Effector CD4-positive, alpha-beta T cell (primary cell): ENCODE measurements at regions not wholly inside any gene's neighbourhood (a gene's known extent, or its start where the extent isn't known, plus 50 kb on each side); places are given as distances from the start of the nearest gene placed in this dataset.

Experiments
- DNase-seq: peaks from one replicate; pipeline ENCODE4 v3.0.0-alpha.2; 2020

DNA sequence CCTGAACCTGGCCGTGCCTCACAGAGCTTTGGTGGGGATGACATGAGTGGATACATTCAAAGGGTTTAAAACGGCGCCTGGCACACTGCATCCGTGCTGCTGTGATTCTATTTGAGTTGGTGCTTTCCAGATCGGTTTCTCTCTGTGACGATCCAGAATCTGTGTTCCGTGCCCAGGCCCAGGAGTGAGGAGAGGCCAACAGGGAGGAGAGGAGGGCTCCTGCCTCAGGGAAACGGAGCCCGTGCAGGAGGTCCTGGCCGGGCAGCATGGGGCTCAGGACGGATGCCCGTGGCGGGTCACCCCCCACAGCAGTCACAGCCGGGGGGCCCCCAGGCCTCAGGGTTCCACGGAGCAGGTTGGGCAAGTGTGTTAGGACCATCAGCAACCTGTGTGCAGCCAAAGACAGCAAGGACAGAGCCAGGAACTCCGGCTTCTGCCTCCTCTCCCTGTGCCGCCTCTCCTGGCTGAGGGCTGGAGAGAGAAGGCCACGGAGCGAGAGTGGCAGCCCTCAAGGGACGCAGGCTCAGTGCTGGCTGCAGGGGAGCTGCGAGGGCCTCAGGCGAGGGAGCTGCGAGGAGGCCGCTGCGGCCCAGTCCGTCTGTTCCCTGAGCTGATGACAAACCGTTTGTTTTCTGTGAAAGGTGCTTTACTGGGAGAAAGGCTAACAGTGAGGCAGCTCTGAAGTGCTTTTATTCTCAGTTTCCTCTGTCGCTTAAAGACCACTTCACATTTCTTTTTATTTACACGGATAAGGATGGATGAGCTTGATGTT lies 99.3 kb downstream of the METRNL start:
- no peak for DNase-seq

DNA sequence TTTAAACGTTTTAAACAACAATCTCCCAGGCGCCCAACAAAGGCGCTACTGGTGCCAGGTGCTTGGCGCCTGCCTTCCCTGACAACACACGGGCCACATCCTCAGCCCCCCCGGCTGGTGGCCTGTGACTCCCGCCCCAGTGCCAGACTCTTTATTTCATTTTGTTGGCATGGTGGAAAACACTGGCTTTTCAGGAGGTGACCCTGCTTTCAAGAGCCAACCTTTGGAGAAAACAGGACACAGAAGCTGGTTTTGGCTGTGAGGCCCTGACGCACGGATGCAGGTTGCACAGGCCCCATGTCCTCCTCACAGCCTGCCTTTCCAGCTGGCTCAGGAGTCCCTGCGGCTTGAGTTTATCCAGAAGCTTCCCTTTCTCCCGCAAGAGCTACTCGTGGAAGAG lies 100.0 kb downstream of the METRNL start:
- no peak for DNase-seq

DNA sequence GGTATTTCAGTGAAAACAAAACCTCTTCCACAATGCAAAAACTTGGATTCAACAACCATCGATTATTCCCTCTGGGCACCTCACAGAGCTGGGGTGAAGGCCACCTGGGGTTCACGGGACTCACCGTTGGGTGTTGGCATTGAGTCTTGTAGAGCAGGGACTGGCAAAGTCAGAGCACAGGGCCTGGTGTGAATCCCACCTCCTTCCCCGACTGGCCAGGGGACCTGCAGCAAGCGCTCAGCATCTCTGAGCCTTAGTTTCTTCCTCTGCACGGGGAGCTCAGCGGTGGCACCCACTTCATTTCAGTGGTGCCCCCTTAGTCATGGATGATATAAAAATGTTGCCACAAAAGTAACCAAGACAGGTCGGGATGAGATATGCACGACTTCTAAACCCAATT lies 100.4 kb downstream of the METRNL start:
- no peak for DNase-seq

DNA sequence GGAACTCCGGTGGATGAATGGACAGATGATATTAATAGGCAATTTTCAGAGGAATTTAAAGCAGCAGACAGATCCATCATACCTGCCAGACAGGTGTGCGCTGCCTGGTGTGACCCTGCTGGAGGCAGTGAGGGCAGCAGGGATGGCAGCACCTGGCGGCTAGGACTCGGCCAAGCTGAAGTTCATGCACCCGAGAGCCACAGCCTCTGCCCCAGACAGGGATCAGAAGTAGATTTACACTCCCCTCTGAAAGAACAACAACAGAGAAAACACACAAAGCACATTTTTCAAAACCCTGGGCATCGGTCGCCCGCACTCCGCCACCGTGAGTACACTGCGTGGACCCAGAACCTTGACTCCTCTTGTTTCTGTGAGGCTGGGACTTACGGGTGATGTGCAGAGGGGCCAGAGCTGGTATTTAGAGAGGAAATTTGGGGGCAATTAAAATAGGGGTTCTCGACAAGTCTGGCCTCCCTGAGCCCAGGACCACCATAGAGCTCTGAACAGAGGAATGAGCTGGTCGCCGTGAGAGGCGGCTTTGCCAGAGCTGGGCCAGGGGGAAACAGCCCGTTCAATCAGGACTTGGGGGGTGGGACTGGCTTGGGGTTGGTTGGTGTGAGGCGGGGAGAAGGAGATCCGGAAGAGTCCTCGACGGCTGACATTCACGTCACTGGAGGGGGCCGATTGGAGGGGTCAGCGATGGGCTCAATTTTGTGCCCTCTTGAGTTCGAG lies 101.0 kb downstream of the METRNL start:
- no peak for DNase-seq

DNA sequence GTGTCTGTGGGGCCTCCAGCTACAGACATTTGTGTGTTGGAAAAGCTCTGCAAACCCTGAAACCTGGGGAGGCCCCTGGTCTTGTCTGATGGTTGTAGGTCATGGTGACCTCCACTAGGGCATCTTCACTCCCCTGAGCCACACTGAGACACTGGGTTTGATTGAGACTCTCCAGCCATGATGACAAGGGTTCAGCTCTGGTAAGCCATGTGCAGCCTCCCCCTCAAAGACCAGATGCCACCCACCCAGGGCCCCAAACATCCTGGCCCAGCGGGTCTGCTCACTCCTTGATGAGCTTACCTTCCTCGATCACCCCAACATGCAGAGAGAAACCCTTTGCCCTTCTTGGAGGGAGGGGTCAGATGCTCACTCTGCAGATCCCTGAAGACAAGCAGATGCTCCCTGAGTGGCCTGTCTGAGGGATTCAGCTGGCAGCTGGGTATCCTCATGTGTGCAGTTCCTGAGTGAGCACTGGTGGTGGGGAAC lies 101.6 kb downstream of the METRNL start:
- DNase-seq = no peak

DNA sequence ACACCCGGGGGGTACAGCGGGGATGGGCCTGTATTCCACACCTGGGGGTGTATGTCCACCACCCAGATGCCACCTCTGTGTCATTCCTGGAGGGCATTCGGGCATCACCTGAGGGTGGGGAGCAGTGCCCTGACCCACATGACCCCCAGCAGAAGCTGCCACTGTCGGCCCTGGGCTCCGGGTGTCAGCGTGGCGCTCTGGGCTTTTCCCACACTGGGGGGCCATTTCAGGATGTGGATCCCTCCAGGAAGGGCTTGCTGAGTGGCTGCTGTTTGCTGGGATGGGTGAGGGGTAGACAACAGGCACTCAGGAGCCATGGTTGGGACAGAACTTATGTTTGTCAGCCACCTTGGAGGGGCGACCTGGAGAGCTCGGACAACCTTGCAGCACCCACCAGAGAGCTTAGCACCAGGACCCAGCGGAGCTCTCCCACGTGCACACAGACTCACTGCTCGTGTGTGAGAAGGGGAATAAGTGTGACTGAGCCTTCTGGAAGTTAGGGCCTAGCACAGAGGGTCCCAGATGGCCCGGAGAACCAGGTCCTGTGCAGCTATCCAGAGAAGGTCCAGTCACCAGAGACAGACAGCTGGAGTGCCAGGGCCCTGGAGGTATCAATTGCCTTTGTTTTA lies 102.7 kb downstream of the METRNL start:
- DNase-seq = no peak

DNA sequence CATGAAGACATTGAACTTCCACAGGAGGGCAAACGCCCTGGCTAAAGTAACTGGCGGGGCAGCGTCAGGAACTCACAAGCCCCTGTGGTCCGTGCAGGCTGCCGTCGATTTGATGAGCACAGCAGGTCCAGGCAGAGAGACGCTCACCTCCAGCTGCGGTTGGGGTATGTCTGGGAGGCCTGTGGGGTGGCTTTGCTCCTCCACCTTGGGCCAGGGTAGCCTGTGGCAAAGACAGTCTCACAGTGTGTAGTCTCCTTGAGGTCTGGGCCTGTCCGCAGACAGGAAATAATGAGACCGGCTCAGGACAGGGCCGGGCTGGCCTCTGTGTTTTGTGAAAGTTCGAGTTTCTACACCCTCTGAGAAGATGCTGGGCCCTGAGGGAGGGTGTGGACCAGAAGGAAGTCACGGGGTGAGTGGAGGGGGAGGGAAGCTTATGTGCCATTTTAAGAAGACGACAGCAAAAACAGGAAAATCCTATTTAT lies 103.3 kb downstream of the METRNL start:
- DNase-seq = no peak

DNA sequence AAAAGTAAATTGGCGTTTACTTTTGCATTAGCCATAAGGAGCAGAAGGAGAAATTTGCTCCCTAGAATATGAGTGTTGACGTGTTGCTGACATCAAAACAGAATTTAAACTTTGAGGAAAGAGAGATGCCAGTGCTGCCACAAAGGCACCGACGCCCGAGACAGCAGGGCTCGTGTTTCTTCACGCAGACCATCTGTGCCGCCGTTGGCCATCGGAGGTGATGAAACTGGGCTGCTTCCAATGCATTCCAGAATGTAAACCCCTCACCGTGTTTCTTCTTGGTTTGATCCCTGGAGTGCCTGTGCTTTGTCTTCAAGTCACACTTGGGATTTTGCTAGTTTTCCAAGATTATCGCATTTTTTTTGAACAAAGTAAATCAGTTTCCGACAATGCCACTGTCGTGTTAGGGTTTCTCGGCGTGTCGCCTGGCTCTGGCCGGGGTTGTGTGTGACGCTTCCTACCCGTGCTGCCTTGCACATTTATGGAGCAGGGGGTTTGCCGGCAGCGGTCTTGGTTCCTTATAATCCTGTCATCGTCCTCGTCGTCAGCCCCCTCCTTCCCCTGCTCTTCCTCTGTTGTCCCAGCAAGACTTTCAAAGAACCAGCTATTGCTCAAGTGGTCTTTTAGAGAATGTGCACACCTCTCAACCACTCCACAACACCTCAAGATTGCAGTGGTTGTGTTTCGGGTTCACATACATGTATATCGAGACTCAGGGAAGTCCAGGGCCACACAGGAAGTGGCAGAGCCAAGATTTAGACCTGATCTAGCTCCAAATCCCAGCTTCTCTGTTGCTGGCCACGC lies 103.9 kb downstream of the METRNL start:
- no peak for DNase-seq

DNA sequence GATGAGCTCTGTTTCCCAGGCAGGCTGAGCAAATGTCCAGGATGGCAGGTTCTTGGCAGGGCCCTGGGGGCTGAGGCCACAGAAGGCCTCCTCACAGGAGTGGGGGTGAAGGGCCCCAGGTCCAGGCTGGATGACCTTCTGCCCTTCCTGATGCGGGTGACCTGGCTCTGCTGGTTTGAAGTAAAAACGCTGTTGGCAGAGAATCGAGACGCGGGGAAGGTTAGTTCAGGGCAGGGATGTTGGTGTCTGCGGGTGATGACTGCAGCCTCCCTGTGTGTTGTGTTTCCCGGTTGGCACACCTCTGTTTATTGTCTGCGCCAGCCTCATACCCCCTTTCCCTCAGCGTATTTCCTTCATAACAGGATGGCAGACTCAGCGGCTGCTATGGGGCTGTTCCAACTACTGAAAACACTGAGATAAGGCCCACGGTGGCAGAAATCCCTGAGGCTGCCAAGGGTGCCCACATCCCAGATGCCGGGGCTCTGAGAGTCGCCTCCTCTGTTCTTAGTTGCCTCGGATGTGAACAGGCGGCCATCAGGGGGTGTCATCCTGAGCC lies 104.6 kb downstream of the METRNL start:
- DNase-seq = no peak

DNA sequence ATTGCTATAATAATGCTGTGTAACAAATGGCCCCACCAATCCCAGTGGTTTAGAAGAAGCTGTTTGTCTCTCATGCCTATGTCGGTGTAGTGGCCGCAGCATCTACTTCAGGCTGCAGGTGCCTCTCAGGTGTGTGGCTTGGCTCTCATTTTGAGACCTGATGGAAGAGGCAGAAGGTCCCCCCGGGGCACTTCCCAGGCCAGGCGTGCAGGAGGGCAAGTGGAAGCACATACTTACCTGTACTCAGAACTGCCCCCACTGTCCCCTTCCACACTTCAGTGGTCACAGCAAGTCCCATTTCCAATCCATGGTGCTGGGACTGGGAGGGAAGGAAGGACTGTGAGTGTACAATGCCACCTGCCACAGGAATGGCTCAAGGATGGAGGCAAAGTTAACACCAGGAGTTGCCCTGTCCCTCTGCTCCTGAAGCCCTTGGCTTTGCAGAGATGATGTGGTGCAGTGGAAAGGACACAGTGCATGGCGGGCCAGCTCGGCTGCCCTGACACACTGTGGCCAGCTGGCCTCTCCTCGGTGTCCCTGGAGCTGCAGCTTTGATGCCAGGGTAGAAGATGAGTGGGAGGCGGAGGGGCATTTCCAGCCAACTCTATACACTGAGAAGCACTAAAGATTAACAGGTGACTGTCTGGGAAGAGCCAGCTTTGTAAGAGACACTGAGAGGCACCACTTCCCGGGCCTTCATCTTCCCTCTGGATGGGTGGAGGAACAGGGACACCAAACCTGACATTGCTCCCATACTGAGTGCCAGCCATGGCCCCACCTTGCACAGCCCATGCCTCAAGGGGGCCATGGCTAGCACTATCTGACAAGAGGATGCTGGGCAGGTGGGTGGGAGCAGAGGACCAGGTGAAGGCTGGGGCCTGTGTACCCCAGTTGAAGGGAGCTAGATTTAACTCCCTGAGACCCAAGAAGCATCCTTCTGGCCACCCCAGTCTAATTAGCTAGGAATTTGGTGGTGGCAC lies 105.9 kb downstream of the METRNL start:
- DNase-seq = no peak

DNA sequence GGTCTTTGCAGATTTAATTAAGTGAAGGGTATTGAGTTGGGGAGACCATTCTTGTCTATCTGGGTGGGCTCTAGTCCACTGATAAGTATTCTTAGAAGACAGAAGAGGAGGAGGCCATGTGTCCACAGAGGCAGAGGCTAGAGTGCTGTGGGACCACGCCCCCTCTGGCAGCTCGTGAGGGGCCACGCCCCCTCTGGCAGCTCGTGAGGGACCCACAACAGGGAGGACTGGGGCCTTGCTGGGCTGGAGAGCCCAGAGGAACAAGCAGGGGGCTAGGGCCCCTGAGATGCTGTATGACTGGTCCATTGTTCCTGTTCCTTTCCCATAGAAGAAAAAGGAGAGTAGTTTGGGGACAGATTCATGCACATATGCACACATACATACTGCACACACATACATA lies 106.8 kb downstream of the METRNL start:
- DNase-seq = no peak

DNA sequence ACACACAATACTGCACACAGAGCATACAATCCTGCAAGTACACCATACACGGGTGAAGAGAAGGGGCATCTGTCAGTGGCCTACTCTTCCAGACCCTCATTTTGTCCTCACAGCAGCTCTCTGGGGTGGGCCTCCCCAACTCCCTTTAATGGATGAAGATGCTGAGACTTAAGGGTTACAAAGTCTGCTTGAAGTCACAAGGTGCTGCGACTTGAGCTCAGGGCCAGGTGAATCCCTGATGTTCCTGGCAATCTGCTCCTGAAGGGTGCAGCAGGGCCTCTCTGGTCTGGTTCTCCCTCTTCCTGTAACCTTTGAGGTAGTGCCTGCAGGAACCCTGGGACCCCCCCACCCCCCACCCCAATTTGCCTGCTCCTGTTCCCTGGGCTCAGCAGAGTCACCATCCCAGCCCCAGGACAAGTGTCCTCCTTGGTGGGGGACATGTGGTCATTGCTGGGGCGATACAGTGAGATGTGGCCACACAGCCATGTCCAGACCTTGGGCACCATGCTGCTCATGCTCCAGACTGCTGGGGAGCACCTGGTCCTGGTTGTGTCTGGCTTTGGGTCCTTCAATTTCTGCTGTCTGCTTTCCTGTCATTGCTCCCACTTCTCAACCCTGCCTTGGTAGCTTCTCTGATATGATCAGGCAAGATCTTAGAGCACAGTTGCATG lies 107.5 kb downstream of the METRNL start:
- no peak for DNase-seq

DNA sequence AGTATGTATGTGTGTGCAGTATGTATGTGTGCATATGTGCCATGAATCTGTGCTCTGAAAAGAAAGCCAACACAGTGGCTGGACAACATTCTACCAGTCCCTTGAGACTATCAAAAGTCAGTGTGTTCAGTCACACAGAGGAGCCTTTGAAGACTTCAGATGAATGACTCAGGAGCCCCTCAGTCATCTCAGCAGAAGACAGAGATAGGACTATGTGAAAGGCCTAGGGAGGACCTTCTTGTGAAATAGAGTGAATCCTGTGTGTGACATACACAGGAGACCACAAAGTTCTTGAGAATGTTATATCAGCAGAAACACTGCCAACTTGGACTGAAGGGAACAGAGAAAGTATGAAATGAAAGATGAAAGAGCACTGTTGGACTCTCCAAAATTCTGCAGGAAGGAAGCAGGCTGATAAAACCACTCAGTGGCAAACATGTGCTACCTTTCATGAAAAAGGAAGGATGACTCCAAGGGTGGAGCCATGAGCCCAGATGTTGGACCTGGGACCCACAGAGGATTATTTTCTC lies 108.4 kb downstream of the METRNL start:
- no peak for DNase-seq

DNA sequence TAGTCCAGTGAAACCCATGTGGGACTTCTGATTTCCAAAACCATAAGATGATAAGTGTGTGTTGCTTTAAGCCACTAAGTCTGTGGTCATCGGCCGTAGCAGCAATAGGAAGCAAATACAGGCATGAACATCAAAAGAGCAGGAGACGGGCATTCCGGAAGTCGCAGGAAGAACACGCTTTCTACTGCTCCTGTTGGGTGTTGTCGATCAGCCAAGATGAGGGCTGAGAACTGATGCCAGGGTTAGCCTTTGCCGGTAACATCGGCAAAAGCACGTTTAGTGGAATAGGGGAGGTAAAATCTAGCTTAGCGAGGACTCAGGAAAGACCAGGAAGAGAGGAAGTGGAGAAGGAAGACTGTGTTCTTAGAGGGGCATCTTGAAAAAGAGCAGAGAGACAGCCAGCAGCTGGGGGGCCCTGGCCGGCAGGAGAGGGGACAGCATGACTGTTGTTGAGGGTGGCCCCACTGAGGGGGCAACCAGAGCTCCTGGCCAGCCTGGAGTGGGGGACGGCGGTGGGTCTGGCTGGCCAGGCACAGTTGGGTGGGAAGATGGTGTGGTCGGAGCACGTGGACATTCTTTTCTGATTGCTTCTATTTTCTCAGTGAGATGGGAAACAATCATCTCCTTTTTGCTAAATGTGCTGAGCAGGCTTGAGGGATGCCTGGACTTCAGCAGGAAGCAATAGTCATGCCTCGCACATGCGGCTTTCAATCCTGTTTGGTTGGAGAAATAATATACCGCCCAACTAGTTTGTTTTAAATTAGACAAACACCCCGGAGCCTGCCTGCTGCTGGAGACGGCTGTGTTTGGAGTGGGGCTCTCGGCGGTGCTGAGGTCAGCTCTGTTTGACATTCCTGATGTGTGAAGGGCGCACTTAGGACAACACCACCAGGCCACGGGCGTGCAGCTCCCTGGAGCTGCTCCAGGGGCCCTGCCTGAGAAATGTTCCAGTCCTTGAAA lies 109.9 kb downstream of the METRNL start:
- no peak for DNase-seq

DNA sequence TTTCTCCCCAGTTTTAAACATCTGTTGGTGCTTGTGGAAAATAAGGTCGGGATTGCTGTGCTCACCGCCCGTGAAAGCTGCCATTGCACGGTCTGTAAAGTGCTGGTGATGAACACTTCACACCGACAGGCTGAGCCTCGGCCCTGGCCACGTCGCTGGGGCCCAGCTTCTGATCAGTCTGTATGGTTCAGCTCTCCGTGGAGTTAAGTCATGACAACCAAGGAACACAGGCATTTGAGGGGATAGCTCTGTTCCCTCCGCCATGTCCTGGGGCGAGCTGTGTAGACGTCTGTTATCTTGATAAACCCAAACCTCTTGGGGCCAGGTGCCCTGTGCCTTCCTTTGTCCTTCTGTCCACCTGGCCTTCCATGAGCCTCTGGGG lies 110.6 kb downstream of the METRNL start:
- DNase-seq = no peak

DNA sequence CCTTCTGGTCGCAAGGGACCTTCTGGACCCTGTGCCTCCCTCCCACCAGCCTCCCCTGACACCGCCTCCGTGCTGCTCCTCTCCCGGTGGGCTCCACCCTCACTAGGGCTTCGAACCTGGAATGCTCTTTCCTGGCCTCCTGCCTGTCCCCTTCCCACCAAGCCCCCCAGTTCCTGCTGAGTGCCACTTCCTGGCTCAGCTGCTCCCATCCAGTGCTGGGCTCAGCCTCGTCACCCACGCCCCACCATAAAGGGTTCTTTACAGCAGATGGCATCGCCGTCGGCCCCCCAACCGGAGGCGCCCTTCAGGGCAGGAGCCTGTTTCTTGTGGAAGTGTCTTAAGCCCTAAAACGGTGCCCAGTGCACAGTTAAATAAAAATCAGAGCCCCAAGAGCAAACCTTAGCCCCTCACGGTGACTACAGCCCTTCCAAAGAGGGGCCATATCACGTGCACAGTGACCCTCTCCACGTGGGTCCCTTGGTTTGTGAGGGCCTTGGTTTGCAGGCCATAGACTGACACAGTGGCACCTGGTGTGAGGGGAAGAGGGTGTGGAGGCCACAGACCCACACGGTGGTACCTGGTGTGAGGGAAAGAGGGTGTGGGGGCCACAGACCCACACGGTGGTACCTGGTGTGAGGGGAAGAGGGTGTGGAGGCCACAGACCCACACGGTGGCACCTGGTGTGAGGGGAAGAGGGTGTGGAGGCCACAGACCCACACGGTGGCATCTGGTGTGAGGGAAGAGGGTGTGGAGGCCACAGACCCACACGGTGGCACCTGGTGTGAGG lies 111.4 kb downstream of the METRNL start:
- no peak for DNase-seq

DNA sequence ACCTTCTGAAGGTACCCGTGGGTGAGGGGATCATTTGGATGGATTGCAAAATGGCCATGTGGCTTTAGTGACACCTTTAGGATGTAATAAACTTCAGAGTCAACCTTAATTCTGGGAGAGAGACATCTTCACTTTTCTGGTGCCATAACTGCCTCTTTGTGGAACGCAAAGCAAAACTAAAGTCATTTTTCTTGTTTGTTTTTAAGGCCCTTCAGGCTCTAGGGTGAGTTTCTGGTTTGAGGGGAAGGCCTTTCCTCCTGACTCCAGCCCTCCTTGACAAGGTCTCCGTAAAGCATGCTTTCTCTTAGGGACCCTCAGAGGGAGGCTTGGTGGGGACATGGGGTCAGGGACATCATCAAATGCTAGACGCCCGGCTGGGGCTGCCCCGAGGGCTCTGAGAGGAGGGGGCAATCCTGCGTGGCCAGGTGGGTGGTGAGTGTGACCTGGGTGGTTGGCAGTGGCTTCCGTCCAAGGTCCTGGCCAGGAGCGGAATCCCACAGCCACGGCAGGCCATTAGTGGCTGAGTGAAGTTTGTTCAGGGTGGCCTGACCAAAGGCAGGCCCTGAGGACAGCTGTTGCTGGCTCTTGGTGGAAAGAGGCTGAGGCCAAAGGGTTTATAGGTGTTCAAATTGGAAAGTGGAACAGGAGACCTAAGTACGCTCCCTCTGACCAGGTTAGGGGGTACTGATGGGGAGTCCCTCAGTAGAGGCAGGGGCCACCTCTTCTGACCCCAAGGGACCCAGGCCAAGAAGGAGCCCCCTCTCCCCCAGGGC lies 112.2 kb downstream of the METRNL start:
- DNase-seq = no peak
